Stimulated activated CD8-positive, alpha-beta memory T cell treated with anti-CD3 and anti-CD28 coated beads, Interleukin-4, amount 100 ng/mL, for 1 hour (primary cell): ENCODE measurements at regions not wholly inside any gene's neighbourhood (a gene's known extent, or its start where the extent isn't known, plus 50 kb on each side); places are given as distances from the start of the nearest gene placed in this dataset.

Experiments
- DNase-seq, 2 donors: peaks; one replicate each; pipeline ENCODE4 v3.0.0-alpha.2; 2020; ENCODE audit warnings: low read depth in 2 of 2, low spot score in 1 of 2

- DNase-seq = no peak
These were observed 158.1 kb upstream of the SLC39A10 start for GRCh38 chr2:195498839-195499490.

GRCh38 chr2:195498176-195498575, 158.8 kb upstream of the SLC39A10 start:
- DNase-seq = peak; percentile 28 to 53

GRCh38 chr2:195496991-195497390, 160.0 kb upstream of the SLC39A10 start:
- no peak for DNase-seq

- no peak for DNase-seq
These were observed 161.1 kb upstream of the SLC39A10 start for GRCh38 chr2:195495966-195496365.

- DNase-seq = no peak
These were observed 161.7 kb upstream of the SLC39A10 start for GRCh38 chr2:195495351-195495750.

- DNase-seq = no peak
These were observed 162.6 kb upstream of the SLC39A10 start for GRCh38 chr2:195494451-195494850.

GRCh38 chr2:195493416-195493815, 163.6 kb upstream of the SLC39A10 start:
- DNase-seq = no peak

GRCh38 chr2:195490319-195490718, 166.7 kb upstream of the SLC39A10 start:
- no peak for DNase-seq

GRCh38 chr2:195489101-195489500, 167.9 kb upstream of the SLC39A10 start:
- DNase-seq = no peak

- DNase-seq = no peak
These were observed 168.5 kb upstream of the SLC39A10 start for GRCh38 chr2:195488567-195488966.

GRCh38 chr2:195486987-195487644, 169.9 kb upstream of the SLC39A10 start:
- no peak for DNase-seq

GRCh38 chr2:195486520-195486919, 170.5 kb upstream of the SLC39A10 start:
- DNase-seq = no peak

GRCh38 chr2:195482010-195482409, 175.0 kb upstream of the SLC39A10 start:
- DNase-seq = no peak

GRCh38 chr2:195480121-195480520, 176.9 kb upstream of the SLC39A10 start:
- no peak for DNase-seq

GRCh38 chr2:195479407-195479806, 177.6 kb upstream of the SLC39A10 start:
- DNase-seq = no peak

- DNase-seq = no peak
These were observed 179.0 kb upstream of the SLC39A10 start for GRCh38 chr2:195477996-195478382.

GRCh38 chr2:195477248-195477995, 179.6 kb upstream of the SLC39A10 start:
- DNase-seq = no peak

GRCh38 chr2:195475336-195475735, 181.7 kb upstream of the SLC39A10 start:
- DNase-seq = no peak

- no peak for DNase-seq
These were observed 183.2 kb upstream of the SLC39A10 start for GRCh38 chr2:195473862-195474261.

- DNase-seq = no peak
These were observed 184.4 kb upstream of the SLC39A10 start for GRCh38 chr2:195472501-195473234.

- DNase-seq = no peak
These were observed 185.2 kb upstream of the SLC39A10 start for GRCh38 chr2:195471807-195472206.

- no peak for DNase-seq
These were observed 185.9 kb upstream of the SLC39A10 start for GRCh38 chr2:195471163-195471562.
